ENCODE measurements at regions not wholly inside any gene's neighbourhood (a gene's known extent, or its start where the extent isn't known, plus 50 kb on each side); places are given as distances from the start of the nearest gene placed in this dataset.

DNA sequence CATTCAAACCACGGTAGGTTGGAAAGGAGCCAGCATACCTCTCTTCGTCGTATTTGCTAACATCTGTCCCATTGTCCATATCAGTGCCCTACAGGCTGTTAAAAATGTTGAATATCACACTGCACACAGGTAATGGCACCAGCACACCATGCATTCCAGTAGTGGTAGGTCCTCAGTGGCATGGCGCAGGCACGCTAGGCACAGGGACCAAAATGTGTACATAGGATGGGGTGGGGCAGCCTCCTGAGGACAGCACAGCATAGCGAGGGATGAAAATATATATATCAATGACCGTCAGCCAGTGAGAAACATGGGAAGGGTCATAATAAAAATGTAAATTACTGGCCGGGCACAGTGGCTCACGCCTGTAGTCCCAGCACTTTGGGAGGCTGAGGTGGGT lies 99.9 kb upstream of the CTBP2 start:
- no peaks in the 10 kb centered on the region for H4K20me1 ChIP-seq (ENCODE audit: insufficient read depth, low read length)
- H2AFZ ChIP-seq (ENCODE audit: low read length): no peak overlapping the region
- no peaks in the 10 kb centered on the region for H3K9me2 ChIP-seq (ENCODE audit: insufficient read depth, low read length)
- CTCF ChIA-PET (ENCODE audit: unreplicated experiment): no interaction called here
- H3K79me2 ChIP-seq (ENCODE audit: insufficient read depth, low read depth, low read length): no peaks in the 10 kb centered on the region
- DNase-seq (ENCODE audit: low spot score): no peak
- no peak overlapping the region for H3K4me3 ChIP-seq (ENCODE audit: low read depth, low read length, poor library complexity, severe bottlenecking)
- POLR2A ChIA-PET: no interaction called here
- H3K4me2 ChIP-seq (ENCODE audit: low read length): no peak overlapping the region
- intact Hi-C loops (cut with micrococcal nuclease; ENCODE audit: unreplicated experiment): no loop called here
- no TSS peak for BruUV-seq (replicated peaks)
- H3K4me1 ChIP-seq (ENCODE audit: insufficient read depth, low read length, poor library complexity, severe bottlenecking): no peaks in the 10 kb centered on the region
- no peak overlapping the region for H3K27ac ChIP-seq (ENCODE audit: low read depth, low read length, poor library complexity, severe bottlenecking)
- TF ChIP-seq, protein P1, sequence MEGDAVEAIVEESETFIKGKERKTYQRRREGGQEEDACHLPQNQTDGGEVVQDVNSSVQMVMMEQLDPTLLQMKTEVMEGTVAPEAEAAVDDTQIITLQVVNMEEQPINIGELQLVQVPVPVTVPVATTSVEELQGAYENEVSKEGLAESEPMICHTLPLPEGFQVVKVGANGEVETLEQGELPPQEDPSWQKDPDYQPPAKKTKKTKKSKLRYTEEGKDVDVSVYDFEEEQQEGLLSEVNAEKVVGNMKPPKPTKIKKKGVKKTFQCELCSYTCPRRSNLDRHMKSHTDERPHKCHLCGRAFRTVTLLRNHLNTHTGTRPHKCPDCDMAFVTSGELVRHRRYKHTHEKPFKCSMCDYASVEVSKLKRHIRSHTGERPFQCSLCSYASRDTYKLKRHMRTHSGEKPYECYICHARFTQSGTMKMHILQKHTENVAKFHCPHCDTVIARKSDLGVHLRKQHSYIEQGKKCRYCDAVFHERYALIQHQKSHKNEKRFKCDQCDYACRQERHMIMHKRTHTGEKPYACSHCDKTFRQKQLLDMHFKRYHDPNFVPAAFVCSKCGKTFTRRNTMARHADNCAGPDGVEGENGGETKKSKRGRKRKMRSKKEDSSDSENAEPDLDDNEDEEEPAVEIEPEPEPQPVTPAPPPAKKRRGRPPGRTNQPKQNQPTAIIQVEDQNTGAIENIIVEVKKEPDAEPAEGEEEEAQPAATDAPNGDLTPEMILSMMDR (conservative IDR thresholded peaks at IDR 0.05; ENCODE audit: low read length): no peak
- TF ChIP-seq EZH2phosphoT487 (IDR thresholded peaks at IDR 0.05; ENCODE audit: borderline replicate concordance, low read depth, low read length): no peak
- no peaks in the 10 kb centered on the region for H3K36me3 ChIP-seq (ENCODE audit: insufficient read depth, low read length)
- H3K9me3 ChIP-seq (ENCODE audit: low read length): no peaks in the 10 kb centered on the region

DNA sequence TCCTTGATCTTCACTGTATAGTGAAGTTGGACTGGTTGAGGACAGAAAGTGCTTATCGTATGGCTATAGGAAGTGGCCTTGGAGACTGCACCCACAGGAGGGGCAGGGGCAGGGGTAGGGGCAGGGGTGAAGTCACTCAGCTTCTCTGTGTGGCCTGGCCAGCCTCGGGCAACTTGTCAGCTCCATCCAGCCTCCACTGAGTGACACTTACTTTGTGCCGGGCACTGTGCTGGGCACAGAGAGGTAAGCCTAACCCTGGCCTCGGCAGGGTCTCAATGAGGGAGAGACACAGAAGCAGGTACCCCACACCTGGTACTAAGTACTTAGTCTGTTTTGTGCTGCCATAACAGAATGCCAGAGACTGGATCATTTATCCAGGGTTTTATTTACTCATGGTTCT lies 99.3 kb upstream of the CTBP2 start:
- H3K79me2 ChIP-seq (ENCODE audit: insufficient read depth, low read depth, low read length): no peaks in the 10 kb centered on the region
- H2AFZ ChIP-seq (ENCODE audit: low read length): no peak overlapping the region
- no peak overlapping the region for H3K4me3 ChIP-seq (ENCODE audit: low read depth, low read length, poor library complexity, severe bottlenecking)
- no peaks in the 10 kb centered on the region for H3K9me2 ChIP-seq (ENCODE audit: insufficient read depth, low read length)
- no peaks in the 10 kb centered on the region for H3K4me1 ChIP-seq (ENCODE audit: insufficient read depth, low read length, poor library complexity, severe bottlenecking)
- no peaks in the 10 kb centered on the region for H4K20me1 ChIP-seq (ENCODE audit: insufficient read depth, low read length)
- H3K4me2 ChIP-seq (ENCODE audit: low read length): no peak overlapping the region
- BruUV-seq (replicated peaks): no TSS peak
- H3K9me3 ChIP-seq (ENCODE audit: low read length): no peaks in the 10 kb centered on the region
- no peak overlapping the region for H3K27ac ChIP-seq (ENCODE audit: low read depth, low read length, poor library complexity, severe bottlenecking)
- POLR2A ChIA-PET: no interaction called here
- H3K36me3 ChIP-seq (ENCODE audit: insufficient read depth, low read length): no peaks in the 10 kb centered on the region
- CTCF ChIA-PET (ENCODE audit: unreplicated experiment): no interaction called here
- intact Hi-C loops (cut with micrococcal nuclease; ENCODE audit: unreplicated experiment): no loop called here
- TF ChIP-seq, protein P1 (conservative IDR thresholded peaks at IDR 0.05; ENCODE audit: low read length): no peak
- TF ChIP-seq EZH2phosphoT487 (IDR thresholded peaks at IDR 0.05; ENCODE audit: borderline replicate concordance, low read depth, low read length): no peak
- no peak for DNase-seq (ENCODE audit: low spot score)

DNA sequence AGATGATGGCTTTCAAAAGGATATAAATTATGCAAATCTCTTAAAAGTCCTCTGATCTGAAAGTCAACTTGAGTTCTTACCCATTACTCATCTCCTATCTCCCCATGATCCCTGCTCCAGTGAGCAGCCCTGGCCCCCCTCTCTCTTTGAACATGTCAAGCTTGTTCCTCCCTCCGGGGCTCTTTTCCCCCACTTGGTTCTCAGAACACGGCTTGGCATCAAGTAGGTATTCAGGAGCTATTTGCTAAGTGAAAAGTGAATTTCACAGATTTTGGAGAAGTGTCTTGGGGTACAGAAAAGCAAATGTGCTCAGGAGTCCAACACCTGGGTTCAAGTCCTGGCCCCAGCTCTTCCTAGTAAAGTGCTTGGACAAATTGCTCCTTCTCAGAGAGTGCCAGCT lies 98.3 kb upstream of the CTBP2 start:
- H3K79me2 ChIP-seq (ENCODE audit: insufficient read depth, low read depth, low read length): no peaks in the 10 kb centered on the region
- no peaks in the 10 kb centered on the region for H3K9me3 ChIP-seq (ENCODE audit: low read length)
- CTCF ChIA-PET (ENCODE audit: unreplicated experiment): no interaction called here
- intact Hi-C loops (cut with micrococcal nuclease; ENCODE audit: unreplicated experiment): no loop called here
- H2AFZ ChIP-seq (ENCODE audit: low read length): no peak overlapping the region
- no peaks in the 10 kb centered on the region for H3K9me2 ChIP-seq (ENCODE audit: insufficient read depth, low read length)
- no TSS peak for BruUV-seq (replicated peaks)
- no peak overlapping the region for H3K4me3 ChIP-seq (ENCODE audit: low read depth, low read length, poor library complexity, severe bottlenecking)
- TF ChIP-seq, protein P1 (conservative IDR thresholded peaks at IDR 0.05; ENCODE audit: low read length): no peak
- TF ChIP-seq EZH2phosphoT487 (IDR thresholded peaks at IDR 0.05; ENCODE audit: borderline replicate concordance, low read depth, low read length): no peak
- no peaks in the 10 kb centered on the region for H3K36me3 ChIP-seq (ENCODE audit: insufficient read depth, low read length)
- DNase-seq (ENCODE audit: low spot score): no peak
- H3K4me2 ChIP-seq (ENCODE audit: low read length): no peak overlapping the region
- no peak overlapping the region for H3K27ac ChIP-seq (ENCODE audit: low read depth, low read length, poor library complexity, severe bottlenecking)
- no peaks in the 10 kb centered on the region for H3K4me1 ChIP-seq (ENCODE audit: insufficient read depth, low read length, poor library complexity, severe bottlenecking)
- no peaks in the 10 kb centered on the region for H4K20me1 ChIP-seq (ENCODE audit: insufficient read depth, low read length)
- POLR2A ChIA-PET: no interaction called here

All from OCI-LY7 (cell line).